Left lung (tissue), 4 donors: ENCODE measurements at regions not wholly inside any gene's neighbourhood (a gene's known extent, or its start where the extent isn't known, plus 50 kb on each side); places are given as distances from the start of the nearest gene placed in this dataset.

Experiments
- ATAC-seq: fragments of 200-7000 bp; cut with Tn5 transposase; one replicate; pipeline ENCODE4 v1.9.1; 2020; ENCODE audit warnings: moderate library complexity
- DNase-seq, 4 donors: peaks; one replicate each; pipeline ENCODE4 v3.0.0-alpha.2; 2013 to 2020
- H3K27ac ChIP-seq, 2 donors: fragments of 200-600 bp; sonication (generic) in 1 of 2; one replicate each; pipeline versions ENCODE4 v1.5.0 to v1.8.0; 2020 to 2021
- H3K27me3 ChIP-seq, 2 donors: fragments of 200-600 bp; sonication (generic) in 1 of 2; one replicate each; pipeline versions ENCODE4 v1.5.0 to v1.8.0; 2020 to 2021
- H3K36me3 ChIP-seq, 2 donors: fragments of 200-600 bp; sonication (generic) in 1 of 2; one replicate each; pipeline versions ENCODE4 v1.5.0 to v1.8.0; 2020 to 2021
- H3K4me1 ChIP-seq, 2 donors: fragments of 200-600 bp; one replicate each; pipeline ENCODE4 v1.8.0; 2021
- H3K4me3 ChIP-seq, 2 donors: fragments of 200-600 bp; sonication (generic) in 1 of 2; one replicate each; pipeline versions ENCODE4 v1.5.0 to v1.8.0; 2020 to 2021; ENCODE audit warnings: mild to moderate bottlenecking in 1 of 2
- H3K9me3 ChIP-seq, 2 donors: fragments of 200-600 bp; sonication (generic) in 1 of 2; one replicate each; pipeline versions ENCODE4 v1.5.0 to v1.8.0; 2020 to 2021
- CTCF ChIP-seq, 2 donors: fragments of 200-600 bp; sonication (generic) in 1 of 2; IDR thresholded peaks; one replicate each; pipeline versions ENCODE4 v1.5.0 to v1.8.0; 2021; ENCODE audit warnings: antibody characterized with exemption in 2 of 2
- intact Hi-C, 2 donors: fragments of 100-400 bp; cut with DNase I; formaldehyde crosslinking; loops; one replicate each; pipeline versions ENCODE4 v1.11.2 to v1.14.2; 2022
- donor health status: DM: no; HTN: yes; CAD: no.
- donor health status: DM: no; HTN: no; CAD: no.

- no peak for DNase-seq
- no peaks in the 10 kb centered on the region for H3K9me3 ChIP-seq
- no peak overlapping the region for H3K4me3 ChIP-seq
- no peaks in the 10 kb centered on the region for H3K4me1 ChIP-seq
- no peak for ATAC-seq
- intact Hi-C loops, result no loop called here
- no peaks in the 10 kb centered on the region for H3K27me3 ChIP-seq
- no peaks in the 10 kb centered on the region for H3K36me3 ChIP-seq
- TF ChIP-seq CTCF (IDR thresholded peaks at IDR 0.05), result no peak
- no peak overlapping the region for H3K27ac ChIP-seq
Observed at GRCh38 chr5:167769846-167770413, 521.5 kb upstream of the WWC1 start.

- DNase-seq (no peak), ATAC-seq (no peak)
- Histone ChIP-seq H3K4me3 (no peak overlapping the region), H3K4me1 (no peaks in the 10 kb centered on the region), H3K9me3 (no peaks in the 10 kb centered on the region), H3K27me3 (no peaks in the 10 kb centered on the region), H3K27ac (no peak overlapping the region), H3K36me3 (no peaks in the 10 kb centered on the region)
- intact Hi-C loops, result no loop called here
- TF ChIP-seq CTCF (IDR thresholded peaks at IDR 0.05), result no peak
Observed at GRCh38 chr5:167770461-167770860, 521.0 kb upstream of the WWC1 start.

GRCh38 chr5:167771571-167771970, 519.9 kb upstream of the WWC1 start:
- intact Hi-C loops, result no loop called here
- no peak overlapping the region for H3K4me3 ChIP-seq
- no peaks in the 10 kb centered on the region for H3K4me1 ChIP-seq
- ATAC-seq (no peak), DNase-seq (no peak)
- H3K27me3 ChIP-seq, result no peaks in the 10 kb centered on the region
- no peak overlapping the region for H3K27ac ChIP-seq
- no peak for TF ChIP-seq CTCF (IDR thresholded peaks at IDR 0.05)
- H3K36me3 ChIP-seq, result no peaks in the 10 kb centered on the region
- no peaks in the 10 kb centered on the region for H3K9me3 ChIP-seq

- H3K4me3 ChIP-seq, result no peak overlapping the region
- no peak for TF ChIP-seq CTCF (IDR thresholded peaks at IDR 0.05)
- H3K9me3 ChIP-seq, result no peaks in the 10 kb centered on the region
- ATAC-seq, result no peak
- intact Hi-C loops, result no loop called here
- no peak for DNase-seq
- H3K36me3 ChIP-seq, result no peaks in the 10 kb centered on the region
- H3K27ac ChIP-seq, result no peak overlapping the region
- no peaks in the 10 kb centered on the region for H3K27me3 ChIP-seq
- no peaks in the 10 kb centered on the region for H3K4me1 ChIP-seq
Observed at GRCh38 chr5:167773668-167774301, 517.7 kb upstream of the WWC1 start.

GRCh38 chr5:167777746-167778145, 513.7 kb upstream of the WWC1 start:
- H3K9me3 ChIP-seq, result no peaks in the 10 kb centered on the region
- H3K27me3 ChIP-seq, result no peaks in the 10 kb centered on the region
- no peaks in the 10 kb centered on the region for H3K4me1 ChIP-seq
- intact Hi-C loops, result no loop called here
- no peak for TF ChIP-seq CTCF (IDR thresholded peaks at IDR 0.05)
- H3K36me3 ChIP-seq, result no peaks in the 10 kb centered on the region
- no peak overlapping the region for H3K27ac ChIP-seq
- no peak overlapping the region for H3K4me3 ChIP-seq
- ATAC-seq, result no peak
- DNase-seq, result no peak
